Chondrocyte (in vitro differentiated cells): ENCODE measurements at regions not wholly inside any gene's neighbourhood (a gene's known extent, or its start where the extent isn't known, plus 50 kb on each side); places are given as distances from the start of the nearest gene placed in this dataset.

Experiments used
- DNase-seq: peaks from one replicate; pipeline ENCODE4 v3.0.0; 2021; ENCODE audit warnings: mixed read lengths, low spot score
- H3K27ac Mint-ChIP-seq: one replicate; pipeline ENCODE4 v1.8.0; 2021; ENCODE audit warnings: mild to moderate bottlenecking, moderate library complexity, mixed read lengths; ENCODE audit not compliant: unreplicated experiment
- H3K27me3 Mint-ChIP-seq: 2 replicates; pipeline ENCODE4 v1.8.0; 2021; ENCODE audit warnings: low read depth, mixed read lengths
- H3K36me3 Mint-ChIP-seq: 2 replicates; pipeline ENCODE4 v1.8.0; 2021; ENCODE audit warnings: low read depth, mixed read lengths
- H3K4me1 Mint-ChIP-seq: 2 replicates; pipeline ENCODE4 v1.8.0; 2021; ENCODE audit warnings: low read depth, mild to moderate bottlenecking, mixed read lengths
- H3K4me3 Mint-ChIP-seq: one replicate; pipeline ENCODE4 v1.8.0; 2021; ENCODE audit warnings: mild to moderate bottlenecking, moderate library complexity, mixed read lengths; ENCODE audit not compliant: unreplicated experiment
- H3K9me3 Mint-ChIP-seq: 2 replicates; pipeline ENCODE4 v1.8.0; 2021; ENCODE audit warnings: low read depth, mixed read lengths
- TF ChIP-seq, protein P1 (sequence below): fragments of 200-600 bp; sonication (generic); IDR thresholded peaks from 2 replicates; pipeline ENCODE4 v1.5.0; 2021; ENCODE audit warnings: antibody characterized with exemption, mild to moderate bottlenecking, moderate library complexity

DNA sequence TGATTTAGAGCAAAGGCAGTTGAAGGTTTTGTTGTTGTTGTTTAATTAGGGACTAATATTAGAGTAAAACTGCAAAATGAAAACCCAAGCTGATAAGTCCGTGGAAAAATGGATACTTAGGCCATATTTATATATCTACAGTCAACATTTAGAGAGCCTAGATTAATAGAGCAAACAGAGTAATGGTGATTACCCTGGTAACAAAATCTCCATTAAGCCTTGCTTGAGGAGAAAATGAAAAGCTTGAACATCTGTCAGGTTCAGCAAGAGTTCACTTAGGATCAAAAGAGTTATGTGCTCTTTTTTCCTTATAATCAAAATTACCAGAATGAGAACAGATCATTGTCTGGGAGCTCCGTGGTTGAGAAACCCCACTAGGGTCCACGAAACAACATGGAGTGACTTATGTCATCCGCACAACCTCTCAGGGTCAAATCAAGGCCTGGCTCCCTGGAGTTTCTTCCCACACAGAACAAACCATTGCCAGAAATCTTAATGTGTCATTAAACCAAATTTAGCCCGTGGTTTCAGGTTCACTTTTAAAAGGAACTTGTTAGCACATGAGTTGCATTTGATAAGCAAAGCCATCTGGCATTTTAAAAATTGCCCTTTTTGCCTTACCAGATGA, 381.2 kb downstream of the GABRB3 start:
- DNase-seq: no peak
- Mint-ChIP-seq H3K36me3 (no peaks in the 10 kb centered on the region), H3K27ac (no peak overlapping the region), H3K27me3 (peaks cover 1% of the 10 kb centered on the region), H3K4me1 (no peaks in the 10 kb centered on the region), H3K9me3 (peaks cover 13% of the 10 kb centered on the region), H3K4me3 (no peak overlapping the region)
- TF ChIP-seq, protein P1, sequence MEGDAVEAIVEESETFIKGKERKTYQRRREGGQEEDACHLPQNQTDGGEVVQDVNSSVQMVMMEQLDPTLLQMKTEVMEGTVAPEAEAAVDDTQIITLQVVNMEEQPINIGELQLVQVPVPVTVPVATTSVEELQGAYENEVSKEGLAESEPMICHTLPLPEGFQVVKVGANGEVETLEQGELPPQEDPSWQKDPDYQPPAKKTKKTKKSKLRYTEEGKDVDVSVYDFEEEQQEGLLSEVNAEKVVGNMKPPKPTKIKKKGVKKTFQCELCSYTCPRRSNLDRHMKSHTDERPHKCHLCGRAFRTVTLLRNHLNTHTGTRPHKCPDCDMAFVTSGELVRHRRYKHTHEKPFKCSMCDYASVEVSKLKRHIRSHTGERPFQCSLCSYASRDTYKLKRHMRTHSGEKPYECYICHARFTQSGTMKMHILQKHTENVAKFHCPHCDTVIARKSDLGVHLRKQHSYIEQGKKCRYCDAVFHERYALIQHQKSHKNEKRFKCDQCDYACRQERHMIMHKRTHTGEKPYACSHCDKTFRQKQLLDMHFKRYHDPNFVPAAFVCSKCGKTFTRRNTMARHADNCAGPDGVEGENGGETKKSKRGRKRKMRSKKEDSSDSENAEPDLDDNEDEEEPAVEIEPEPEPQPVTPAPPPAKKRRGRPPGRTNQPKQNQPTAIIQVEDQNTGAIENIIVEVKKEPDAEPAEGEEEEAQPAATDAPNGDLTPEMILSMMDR: no peak

GRCh38 chr15:26382444-26383072, 390.3 kb downstream of the GABRB3 start:
- H3K36me3 Mint-ChIP-seq: no peaks in the 10 kb centered on the region
- H3K27ac Mint-ChIP-seq: no peak overlapping the region
- H3K27me3 Mint-ChIP-seq: peaks cover 2% of the 10 kb centered on the region
- no peaks in the 10 kb centered on the region for H3K4me1 Mint-ChIP-seq
- H3K9me3 Mint-ChIP-seq: peaks cover 18% of the 10 kb centered on the region
- H3K4me3 Mint-ChIP-seq: no peak overlapping the region
- DNase-seq: no peak
- TF ChIP-seq, protein P1: no peak

GRCh38 chr15:26378304-26378703, 394.6 kb downstream of the GABRB3 start:
- TF ChIP-seq, protein P1: no peak
- DNase-seq: no peak
- Mint-ChIP-seq H3K4me1 (no peaks in the 10 kb centered on the region), H3K27me3 (no peaks in the 10 kb centered on the region), H3K4me3 (no peak overlapping the region), H3K36me3 (no peaks in the 10 kb centered on the region), H3K9me3 (peaks cover 46% of the 10 kb centered on the region), H3K27ac (no peak overlapping the region)

DNA sequence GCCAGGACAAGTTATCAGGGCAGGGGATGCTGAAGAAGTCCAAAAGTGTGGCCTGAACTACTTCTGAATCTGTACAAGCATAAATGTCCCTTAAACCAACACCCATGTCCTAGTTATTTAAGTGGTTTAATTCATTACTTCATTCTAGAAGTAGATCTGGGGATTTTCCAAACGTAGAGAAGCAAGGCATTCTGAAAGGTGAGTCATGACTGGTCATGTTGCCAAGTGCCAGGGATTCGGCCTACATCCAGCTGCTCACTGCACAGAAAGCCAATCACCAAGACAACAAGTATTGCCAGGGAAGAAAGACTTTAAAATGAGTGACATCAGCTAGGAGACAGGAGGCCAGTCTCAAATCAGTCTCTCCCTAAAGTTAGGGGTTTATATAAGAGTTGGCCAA, 396.6 kb downstream of the GABRB3 start:
- Mint-ChIP-seq H3K4me1 (no peaks in the 10 kb centered on the region), H3K9me3 (peaks cover 57% of the 10 kb centered on the region), H3K4me3 (no peak overlapping the region), H3K36me3 (no peaks in the 10 kb centered on the region), H3K27ac (no peak overlapping the region), H3K27me3 (no peaks in the 10 kb centered on the region)
- TF ChIP-seq, protein P1: no peak
- DNase-seq: no peak

GRCh38 chr15:26374806-26375205, 398.1 kb downstream of the GABRB3 start:
- DNase-seq: no peak
- H3K36me3 Mint-ChIP-seq: no peaks in the 10 kb centered on the region
- peaks cover 59% of the 10 kb centered on the region for H3K9me3 Mint-ChIP-seq
- H3K4me3 Mint-ChIP-seq: no peak overlapping the region
- no peaks in the 10 kb centered on the region for H3K27me3 Mint-ChIP-seq
- no peaks in the 10 kb centered on the region for H3K4me1 Mint-ChIP-seq
- no peak overlapping the region for H3K27ac Mint-ChIP-seq
- TF ChIP-seq, protein P1: no peak
